HK-2 (cell line): ENCODE measurements at regions not wholly inside any gene's neighbourhood (a gene's known extent, or its start where the extent isn't known, plus 50 kb on each side); places are given as distances from the start of the nearest gene placed in this dataset.
"Not testable (repeated sequence)": the region's sequence is repeated elsewhere in the genome, so short reads cannot be mapped to it uniquely, and the experiment has no call there.

Experiments
- DNase-seq: peaks from one replicate; pipeline ENCODE4 v3.0.0-alpha.2; 2018; ENCODE audit not compliant: unreplicated experiment

- no peak for DNase-seq
These were observed 104.2 kb upstream of the ADAMTS5 start for GRCh38 chr21:27070861-27071670.

GRCh38 chr21:27068811-27069210 is 101.9 kb upstream of the ADAMTS5 start:
- DNase-seq: no peak

DNA sequence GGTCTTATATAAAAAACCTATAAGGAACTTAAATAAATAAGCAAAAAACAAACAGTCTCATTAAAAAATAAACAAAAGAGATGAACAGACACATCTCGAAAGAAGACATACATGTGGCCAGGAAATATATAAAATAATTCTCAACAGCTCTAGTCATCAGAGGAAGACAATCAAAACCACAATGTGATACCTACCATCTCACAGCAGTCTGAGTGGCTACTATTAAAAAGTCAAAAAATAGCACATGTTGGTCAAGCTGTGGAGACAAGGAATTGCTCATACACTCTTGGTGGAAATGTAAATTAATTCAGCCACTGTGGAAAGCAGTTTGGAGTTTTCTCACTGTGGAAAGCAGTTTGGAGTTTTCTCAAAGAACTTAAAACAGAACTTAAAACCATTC is 100.3 kb upstream of the ADAMTS5 start:
- DNase-seq: no peak

GRCh38 chr21:27062443-27062842 is 95.6 kb upstream of the ADAMTS5 start:
- no peak for DNase-seq

DNA sequence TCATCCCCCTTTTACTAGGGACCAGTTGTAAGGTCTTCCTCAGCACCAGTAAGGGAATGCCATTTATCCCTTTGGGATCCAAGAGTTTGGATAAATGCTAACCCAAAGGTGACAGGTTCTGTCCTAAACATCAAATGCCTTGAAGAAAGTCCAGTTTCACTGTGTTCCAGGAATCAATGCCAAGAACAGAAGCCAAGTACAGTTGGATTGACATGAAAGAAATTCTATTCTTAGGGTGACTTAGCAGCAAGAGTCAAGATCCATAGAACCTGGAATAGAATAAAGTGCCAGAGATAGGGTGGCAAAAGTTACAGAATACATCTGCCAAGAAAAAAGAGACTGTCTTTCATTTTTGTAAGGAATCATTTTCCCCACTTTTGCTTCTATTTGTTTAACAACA is 94.9 kb upstream of the ADAMTS5 start:
- no peak for DNase-seq

GRCh38 chr21:27060190-27060589 is 93.3 kb upstream of the ADAMTS5 start:
- no peak for DNase-seq

GRCh38 chr21:27058673-27059605 is 92.1 kb upstream of the ADAMTS5 start:
- no peak for DNase-seq

GRCh38 chr21:27057997-27058396 is 91.1 kb upstream of the ADAMTS5 start:
- no peak for DNase-seq

- no peak for DNase-seq
These were observed 80.9 kb upstream of the ADAMTS5 start for GRCh38 chr21:27047658-27048314.

DNA sequence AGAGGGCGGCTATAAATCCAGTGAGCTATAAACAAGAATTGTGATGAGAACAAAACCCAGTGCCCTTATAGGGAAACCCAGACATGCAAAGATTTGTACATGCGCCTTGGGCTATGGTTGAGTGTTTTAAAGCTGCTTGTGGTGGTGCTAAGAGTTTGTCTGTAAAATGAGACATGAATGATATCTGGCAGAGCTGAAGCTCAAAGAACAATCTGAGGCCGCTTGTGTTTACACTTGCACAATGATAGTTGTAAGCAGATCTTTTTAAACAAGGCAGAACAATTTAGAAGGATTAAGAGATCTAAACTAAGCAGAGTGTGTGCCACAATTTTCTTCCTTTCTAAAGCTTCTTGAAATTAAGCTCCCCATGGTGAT is 80.4 kb upstream of the ADAMTS5 start:
- DNase-seq: no peak

GRCh38 chr21:27045281-27045985 is 78.5 kb upstream of the ADAMTS5 start:
- DNase-seq: no peak

DNA sequence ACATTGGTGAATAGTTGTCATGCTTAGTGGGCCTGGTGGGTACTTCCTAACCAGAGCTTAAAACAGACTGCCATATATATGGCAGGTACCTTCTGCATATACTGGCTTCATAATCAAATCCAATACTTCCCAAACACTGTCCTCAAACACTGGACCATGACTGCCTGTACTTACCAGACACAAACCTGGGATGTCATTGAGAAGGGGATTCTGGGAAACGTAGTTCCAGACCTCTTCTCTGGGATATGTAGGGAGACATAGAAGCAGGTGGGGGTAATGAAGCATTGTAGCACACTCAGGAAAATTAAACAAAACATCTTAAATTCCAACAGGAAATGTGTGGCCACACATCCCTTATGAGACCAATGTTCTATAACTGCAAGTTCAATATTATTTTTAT is 76.5 kb upstream of the ADAMTS5 start:
- DNase-seq: no peak

GRCh38 chr21:27040738-27041469 is 74.0 kb upstream of the ADAMTS5 start:
- no peak for DNase-seq

DNA sequence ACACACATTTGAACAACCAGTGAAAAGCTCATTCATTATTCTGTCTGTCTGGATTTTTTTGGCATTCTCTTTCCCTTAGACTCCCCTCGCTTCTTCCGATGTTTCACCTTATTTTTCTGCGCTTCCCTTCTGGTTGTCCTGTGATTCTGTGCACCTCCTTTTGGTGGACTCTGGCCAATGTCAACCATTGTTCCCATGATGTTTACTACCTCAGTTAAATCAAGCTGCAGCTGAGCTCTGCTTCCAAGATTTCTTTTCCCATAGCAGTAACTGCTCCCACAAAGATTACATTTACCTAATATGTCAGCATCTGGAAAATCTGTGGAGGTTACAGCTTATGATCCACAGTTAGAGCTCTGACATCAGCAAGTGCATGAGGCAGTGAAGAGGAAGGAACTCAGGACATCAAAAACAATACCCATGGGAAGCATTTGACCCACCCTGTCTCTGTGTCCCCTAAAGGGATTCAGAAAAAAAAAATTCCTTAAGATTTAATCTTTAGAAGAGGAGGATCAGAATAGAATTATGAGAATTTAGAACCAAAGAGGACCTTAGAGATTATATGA is 69.9 kb upstream of the ADAMTS5 start:
- DNase-seq: no peak

- no peak for DNase-seq
These were observed 68.9 kb upstream of the ADAMTS5 start for GRCh38 chr21:27035791-27036190.

DNA sequence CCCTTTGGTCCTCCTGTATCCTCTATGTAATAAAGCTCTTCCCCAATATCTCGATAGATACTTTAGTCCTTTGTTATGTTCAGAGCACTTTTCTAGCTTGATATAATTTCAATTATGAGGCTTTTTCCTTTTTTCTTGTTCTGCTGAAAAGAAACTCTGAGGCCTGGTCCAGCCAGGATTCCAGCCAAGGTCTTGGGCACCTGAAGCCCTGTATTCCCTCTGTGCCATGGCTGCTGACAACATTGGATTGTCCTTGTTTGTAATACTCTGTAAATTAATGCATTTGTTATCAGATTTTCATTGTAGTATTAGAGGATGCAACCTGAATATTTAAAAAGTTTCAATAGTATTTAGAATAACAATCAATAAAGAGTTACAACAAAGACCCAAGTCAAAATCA is 67.9 kb upstream of the ADAMTS5 start:
- no peak for DNase-seq

DNA sequence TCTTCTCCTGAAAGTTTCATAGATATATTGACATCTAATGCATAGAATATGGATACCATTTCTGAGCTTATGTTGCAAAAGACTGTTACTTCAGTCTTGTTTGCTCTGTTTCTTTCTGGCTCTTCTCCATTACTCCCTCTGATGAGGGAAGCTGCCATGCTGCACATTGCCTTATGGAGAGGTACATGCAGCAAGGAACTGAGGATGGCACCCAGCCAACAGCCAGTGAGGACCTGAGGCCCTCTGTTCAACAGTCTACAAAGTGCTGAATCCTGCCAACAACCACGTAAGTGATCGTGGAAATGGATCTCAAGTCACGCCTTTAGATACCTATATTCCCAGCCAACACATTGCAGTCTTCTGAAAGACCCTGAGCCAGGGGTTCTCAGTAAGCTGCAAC is 66.6 kb upstream of the ADAMTS5 start:
- no peak for DNase-seq

GRCh38 chr21:27026501-27026900 is 59.6 kb upstream of the ADAMTS5 start:
- no peak for DNase-seq

- DNase-seq: not testable (repeated sequence)
These were observed 58.8 kb upstream of the ADAMTS5 start for GRCh38 chr21:27025708-27026107.

DNA sequence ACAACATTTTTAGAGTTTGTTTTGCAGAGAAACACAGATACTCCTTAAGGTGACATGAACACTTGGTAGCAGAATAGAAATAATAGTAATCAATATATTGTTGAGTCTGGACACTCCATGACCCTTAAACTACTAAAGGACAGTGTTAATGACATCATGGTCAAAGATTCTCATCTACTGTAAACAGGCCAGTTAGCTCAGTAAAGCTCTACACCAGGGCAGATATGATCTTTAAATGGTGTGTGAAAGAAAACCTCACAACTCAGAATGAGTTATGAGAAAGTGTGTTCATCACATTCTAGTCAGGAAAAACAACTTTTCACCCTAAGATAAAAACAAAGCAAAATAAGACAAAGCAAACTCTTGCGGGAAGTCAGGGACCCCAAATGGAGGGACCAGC is 58.1 kb upstream of the ADAMTS5 start:
- no peak for DNase-seq

DNA sequence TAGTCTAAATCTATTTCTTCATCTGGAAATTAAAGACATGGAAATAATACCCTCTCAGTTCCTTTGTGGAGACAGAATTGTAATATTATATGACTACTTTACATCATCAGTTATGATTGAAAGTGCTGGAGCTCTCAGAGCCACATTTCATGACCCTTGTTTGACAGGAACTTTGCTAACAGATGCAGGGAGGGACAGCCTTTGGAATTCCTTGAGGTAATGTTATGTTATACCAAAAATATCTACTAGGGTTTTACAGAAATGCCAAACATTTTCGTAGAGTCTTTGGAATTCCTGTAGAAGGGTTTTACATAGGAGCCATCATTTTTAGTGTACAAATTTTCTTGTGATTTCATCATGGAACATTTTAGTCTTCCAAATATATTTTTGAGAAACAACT is 57.4 kb upstream of the ADAMTS5 start:
- DNase-seq: no peak
